Nephron progenitor cell (in vitro differentiated cells): ENCODE measurements at regions not wholly inside any gene's neighbourhood (a gene's known extent, or its start where the extent isn't known, plus 50 kb on each side); places are given as distances from the start of the nearest gene placed in this dataset.

Experiments used
- DNase-seq: peaks from one replicate; pipeline ENCODE4 v3.0.0; 2021
- H3K27ac Mint-ChIP-seq: 2 replicates; pipeline ENCODE4 v1.8.0; 2021; ENCODE audit warnings: mild to moderate bottlenecking, moderate library complexity, mixed read lengths
- H3K27me3 Mint-ChIP-seq: 2 replicates; pipeline ENCODE4 v1.8.0; 2021; ENCODE audit warnings: mild to moderate bottlenecking, low read depth, mixed read lengths; ENCODE audit not compliant: poor library complexity
- H3K36me3 Mint-ChIP-seq: 2 replicates; pipeline ENCODE4 v1.8.0; 2021; ENCODE audit warnings: low read depth, mixed read lengths
- H3K4me1 Mint-ChIP-seq: 2 replicates; pipeline ENCODE4 v1.8.0; 2021; ENCODE audit warnings: mixed read lengths
- H3K4me3 Mint-ChIP-seq: 2 replicates; pipeline ENCODE4 v1.8.0; 2021; ENCODE audit warnings: mild to moderate bottlenecking, moderate library complexity, mixed read lengths
- H3K9me3 Mint-ChIP-seq: 2 replicates; pipeline ENCODE4 v1.8.0; 2021; ENCODE audit warnings: mild to moderate bottlenecking, moderate library complexity, mixed read lengths
- TF ChIP-seq, protein P1 (sequence below): fragments of 200-600 bp; sonication (generic); IDR thresholded peaks from 2 replicates; pipeline ENCODE4 v1.5.0; 2021; ENCODE audit warnings: antibody characterized with exemption

DNA sequence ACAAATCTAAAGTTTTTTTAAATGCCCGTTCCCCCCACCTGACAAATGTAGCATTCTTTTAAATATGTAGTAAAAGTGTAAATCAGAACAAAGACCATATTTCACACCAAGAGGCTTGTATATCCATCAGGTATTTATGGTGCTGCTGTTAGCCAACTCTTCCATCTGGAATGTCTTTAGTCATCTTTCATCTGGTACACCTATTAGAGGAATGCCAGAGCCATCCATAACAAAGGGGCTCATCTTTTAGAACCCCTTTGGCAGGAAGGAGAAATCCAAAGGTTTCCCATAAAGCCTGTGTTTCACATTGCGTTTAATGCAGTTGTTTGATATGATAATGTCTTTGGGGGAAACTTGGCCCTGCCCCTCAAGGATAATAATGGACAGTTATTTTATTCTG lies 79.3 kb upstream of the C1orf87 start:
- no peak overlapping the region for H3K27ac Mint-ChIP-seq
- no peaks in the 10 kb centered on the region for H3K27me3 Mint-ChIP-seq
- peaks cover 10% of the 10 kb centered on the region for H3K4me1 Mint-ChIP-seq

DNA sequence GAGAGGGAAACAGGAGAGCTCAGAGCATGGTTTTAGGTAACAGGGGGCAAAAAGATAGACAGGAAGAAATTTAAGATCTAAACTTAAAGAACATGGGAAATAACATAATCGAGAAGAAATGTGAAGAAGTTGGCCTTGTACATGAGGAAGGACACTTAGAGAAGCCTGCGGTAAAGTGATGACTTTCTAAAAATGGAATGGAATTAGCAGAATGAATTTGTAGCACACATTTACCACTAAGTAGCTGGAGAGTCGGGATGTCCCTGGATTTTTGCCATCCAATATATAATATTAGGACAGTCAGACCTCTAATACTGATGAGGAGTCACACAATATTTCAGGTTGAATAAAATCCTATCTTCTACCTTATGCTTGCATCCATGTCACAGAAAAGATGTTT lies 77.7 kb upstream of the C1orf87 start:
- no peaks in the 10 kb centered on the region for H3K27me3 Mint-ChIP-seq
- H3K4me3 Mint-ChIP-seq, result no peak overlapping the region
- no peaks in the 10 kb centered on the region for H3K36me3 Mint-ChIP-seq
- TF ChIP-seq, protein P1, sequence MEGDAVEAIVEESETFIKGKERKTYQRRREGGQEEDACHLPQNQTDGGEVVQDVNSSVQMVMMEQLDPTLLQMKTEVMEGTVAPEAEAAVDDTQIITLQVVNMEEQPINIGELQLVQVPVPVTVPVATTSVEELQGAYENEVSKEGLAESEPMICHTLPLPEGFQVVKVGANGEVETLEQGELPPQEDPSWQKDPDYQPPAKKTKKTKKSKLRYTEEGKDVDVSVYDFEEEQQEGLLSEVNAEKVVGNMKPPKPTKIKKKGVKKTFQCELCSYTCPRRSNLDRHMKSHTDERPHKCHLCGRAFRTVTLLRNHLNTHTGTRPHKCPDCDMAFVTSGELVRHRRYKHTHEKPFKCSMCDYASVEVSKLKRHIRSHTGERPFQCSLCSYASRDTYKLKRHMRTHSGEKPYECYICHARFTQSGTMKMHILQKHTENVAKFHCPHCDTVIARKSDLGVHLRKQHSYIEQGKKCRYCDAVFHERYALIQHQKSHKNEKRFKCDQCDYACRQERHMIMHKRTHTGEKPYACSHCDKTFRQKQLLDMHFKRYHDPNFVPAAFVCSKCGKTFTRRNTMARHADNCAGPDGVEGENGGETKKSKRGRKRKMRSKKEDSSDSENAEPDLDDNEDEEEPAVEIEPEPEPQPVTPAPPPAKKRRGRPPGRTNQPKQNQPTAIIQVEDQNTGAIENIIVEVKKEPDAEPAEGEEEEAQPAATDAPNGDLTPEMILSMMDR, result no peak
- H3K9me3 Mint-ChIP-seq, result no peaks in the 10 kb centered on the region
- H3K27ac Mint-ChIP-seq, result no peak overlapping the region
- no peak for DNase-seq
- H3K4me1 Mint-ChIP-seq, result peaks cover 10% of the 10 kb centered on the region

More for the DNA sequence above, 79.3 kb upstream of the C1orf87 start:
- no peak for DNase-seq
- no peaks in the 10 kb centered on the region for H3K9me3 Mint-ChIP-seq
- no peaks in the 10 kb centered on the region for H3K36me3 Mint-ChIP-seq
- no peak overlapping the region for H3K4me3 Mint-ChIP-seq
- TF ChIP-seq, protein P1, result no peak

DNA sequence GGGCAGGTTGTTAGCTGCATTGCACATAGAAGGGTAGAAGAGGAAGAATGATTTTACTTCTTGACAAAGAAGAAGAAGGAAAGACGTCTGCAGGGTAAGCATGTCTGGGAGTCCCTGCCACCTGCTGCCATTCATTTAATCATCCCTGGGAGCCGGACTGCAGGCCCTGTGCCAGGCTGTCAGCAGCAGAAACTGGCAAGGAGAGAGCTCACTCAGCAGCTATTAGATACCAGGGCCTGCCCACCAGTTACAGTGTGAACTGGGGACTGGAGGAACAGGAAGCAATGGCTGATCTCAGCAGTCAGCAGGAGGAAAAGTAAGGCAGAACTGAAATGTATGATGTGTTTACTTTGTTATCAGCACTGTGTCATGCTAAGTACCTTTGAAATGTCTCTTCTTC lies 75.7 kb upstream of the C1orf87 start:
- H3K27me3 Mint-ChIP-seq, result no peaks in the 10 kb centered on the region
- no peaks in the 10 kb centered on the region for H3K9me3 Mint-ChIP-seq
- H3K36me3 Mint-ChIP-seq, result no peaks in the 10 kb centered on the region
- peaks cover 7% of the 10 kb centered on the region for H3K4me1 Mint-ChIP-seq
- no peak overlapping the region for H3K27ac Mint-ChIP-seq
- DNase-seq, result no peak
- no peak overlapping the region for H3K4me3 Mint-ChIP-seq
- TF ChIP-seq, protein P1, result no peak

DNA sequence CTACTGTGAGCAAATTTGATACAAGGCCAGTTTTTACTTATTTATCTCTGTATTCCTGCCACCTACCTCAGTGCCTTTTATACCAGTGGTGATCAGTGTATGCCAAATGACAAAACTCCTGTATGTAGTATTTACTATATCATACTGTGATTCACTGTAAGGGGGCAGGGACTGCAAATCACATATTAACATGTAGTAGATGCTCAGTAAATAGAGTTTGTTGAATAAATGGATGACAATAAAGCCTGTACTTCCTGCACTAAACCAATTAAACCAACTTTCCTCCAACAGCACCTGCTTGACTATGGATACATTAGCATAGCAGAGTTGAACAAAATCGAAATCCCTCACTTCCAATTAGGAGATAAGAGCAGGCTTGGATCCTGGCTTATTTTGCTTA lies 73.3 kb upstream of the C1orf87 start:
- H3K4me3 Mint-ChIP-seq, result no peak overlapping the region
- H3K27ac Mint-ChIP-seq, result no peak overlapping the region
- H3K27me3 Mint-ChIP-seq, result no peaks in the 10 kb centered on the region
- no peaks in the 10 kb centered on the region for H3K4me1 Mint-ChIP-seq
- TF ChIP-seq, protein P1, result no peak
- no peak for DNase-seq
- H3K36me3 Mint-ChIP-seq, result no peaks in the 10 kb centered on the region
- no peaks in the 10 kb centered on the region for H3K9me3 Mint-ChIP-seq

DNA sequence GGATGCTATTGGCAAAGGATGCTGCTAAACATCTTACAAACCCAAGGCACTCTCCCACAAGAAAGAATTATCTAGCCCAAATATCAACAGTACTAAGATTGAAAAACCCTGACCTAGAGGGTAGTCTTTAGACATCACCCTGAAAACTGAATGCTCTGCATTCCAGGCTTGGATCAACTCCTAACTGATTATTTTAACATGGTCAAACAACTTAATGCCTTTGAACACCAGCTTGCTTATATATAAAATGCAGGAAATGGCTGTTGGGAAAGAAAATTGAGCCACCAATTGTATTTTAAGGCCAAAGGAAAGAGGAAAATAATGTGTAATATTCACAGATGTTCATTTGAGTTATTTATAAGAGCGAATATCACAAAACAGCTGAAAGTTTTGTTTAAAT lies 72.2 kb upstream of the C1orf87 start:
- Mint-ChIP-seq H3K36me3 (no peaks in the 10 kb centered on the region), H3K4me3 (no peak overlapping the region), H3K27ac (no peak overlapping the region), H3K4me1 (no peaks in the 10 kb centered on the region), H3K27me3 (no peaks in the 10 kb centered on the region), H3K9me3 (no peaks in the 10 kb centered on the region)
- TF ChIP-seq, protein P1, result no peak
- DNase-seq, result no peak

DNA sequence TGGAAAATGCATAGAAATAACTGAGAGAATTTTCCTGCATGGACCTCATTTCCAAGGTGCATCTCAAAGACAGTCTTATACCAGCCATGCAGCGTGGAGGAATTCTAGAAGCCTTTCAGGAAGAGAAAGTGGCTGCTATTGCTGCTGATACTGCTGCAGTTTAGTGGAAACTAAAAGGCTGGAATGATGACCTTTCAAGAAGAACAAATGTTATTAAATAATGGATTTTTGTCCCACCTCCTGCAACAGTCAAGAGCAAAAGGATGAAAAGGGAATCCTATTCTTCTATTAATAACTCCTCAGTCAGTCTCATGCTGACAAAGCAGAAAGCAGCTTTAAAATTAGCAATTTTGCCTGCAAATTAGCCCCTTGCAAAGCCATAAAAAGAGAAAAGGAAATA lies 68.2 kb upstream of the C1orf87 start:
- H3K4me1 Mint-ChIP-seq, result no peaks in the 10 kb centered on the region
- H3K27ac Mint-ChIP-seq, result no peak overlapping the region
- H3K4me3 Mint-ChIP-seq, result no peak overlapping the region
- H3K36me3 Mint-ChIP-seq, result no peaks in the 10 kb centered on the region
- no peaks in the 10 kb centered on the region for H3K27me3 Mint-ChIP-seq
- no peak for DNase-seq
- TF ChIP-seq, protein P1, result no peak
- H3K9me3 Mint-ChIP-seq, result no peaks in the 10 kb centered on the region
